Keratinocyte (primary cell): ENCODE measurements at regions not wholly inside any gene's neighbourhood (a gene's known extent, or its start where the extent isn't known, plus 50 kb on each side); places are given as distances from the start of the nearest gene placed in this dataset.

ENCODE experiments used
- DNase-seq: peaks from one replicate; pipeline ENCODE4 v3.0.0-alpha.2; 2011; ENCODE audit warnings: low read depth, missing footprints, low spot score
- FAIRE-seq: peaks from 2 replicates; lab custom pipeline; 2011; peaks lifted over from hg19 to GRCh38; lab: Jason Lieb, UNC
- H2AFZ ChIP-seq: 2 replicates; pipeline ENCODE4 v1.6.0; 2012; ENCODE audit warnings: low read length, control low read depth, inconsistent platforms; ENCODE audit not compliant: control insufficient read depth
- H3K27ac ChIP-seq: 2 replicates; pipeline ENCODE4 v1.5.1; 2011; ENCODE audit warnings: low read length; ENCODE audit not compliant: control insufficient read depth, insufficient read depth
- H3K27me3 ChIP-seq: 3 replicates; pipeline ENCODE4 v1.6.0; 2011; ENCODE audit warnings: low read length; ENCODE audit not compliant: control insufficient read depth, insufficient read depth; ENCODE audit errors: extremely low read depth
- H3K36me3 ChIP-seq, 2 experiments: 2 replicates in 1 of 2; 3 replicates in 1 of 2; pipeline ENCODE4 v1.5.1; 2011; ENCODE audit warnings: low read length in 2 of 2, mild to moderate bottlenecking in 1 of 2; ENCODE audit not compliant: control insufficient read depth in 2 of 2, insufficient read depth in 2 of 2; ENCODE audit errors: extremely low read depth in 1 of 2
- H3K4me1 ChIP-seq: 3 replicates; pipeline ENCODE4 v1.5.1; 2011; ENCODE audit warnings: low read length; ENCODE audit not compliant: control insufficient read depth, insufficient read depth; ENCODE audit errors: extremely low read depth
- H3K4me2 ChIP-seq: 3 replicates; pipeline ENCODE4 v1.6.0; 2011; ENCODE audit warnings: low read depth, low read length; ENCODE audit not compliant: control insufficient read depth, insufficient read depth; ENCODE audit errors: extremely low read depth
- H3K4me3 ChIP-seq, 3 experiments: fragments of 200-600 bp in 1 of 3; sonication (generic) in 1 of 3; 2 replicates in 2 of 3; 3 replicates in 1 of 3; pipeline ENCODE4 v1.5.1; 2011 to 2016; ENCODE audit warnings: low read length in 3 of 3, mild to moderate bottlenecking in 3 of 3, control low read depth in 2 of 3, inconsistent platforms in 1 of 3, low read depth in 1 of 3, mixed read lengths in 1 of 3, mixed run types in 1 of 3, moderate library complexity in 1 of 3; ENCODE audit not compliant: control insufficient read depth in 2 of 3, insufficient read depth in 2 of 3; ENCODE audit errors: extremely low read depth in 1 of 3
- H3K79me2 ChIP-seq: 2 replicates; pipeline ENCODE4 v1.6.0; 2012; ENCODE audit warnings: low read length; ENCODE audit not compliant: control insufficient read depth, insufficient read depth
- H3K9ac ChIP-seq: 3 replicates; pipeline ENCODE4 v1.6.0; 2011; ENCODE audit warnings: low read length; ENCODE audit not compliant: control insufficient read depth, insufficient read depth; ENCODE audit errors: extremely low read depth
- H3K9me1 ChIP-seq: 3 replicates; pipeline ENCODE4 v1.6.0; 2011; ENCODE audit warnings: low read length; ENCODE audit not compliant: control insufficient read depth, insufficient read depth; ENCODE audit errors: extremely low read depth
- H3K9me3 ChIP-seq: 2 replicates; pipeline ENCODE4 v1.5.1; 2012; ENCODE audit warnings: low read depth, low read length; ENCODE audit not compliant: control insufficient read depth
- H4K20me1 ChIP-seq: 3 replicates; pipeline ENCODE4 v1.6.0; 2011; ENCODE audit warnings: low read length; ENCODE audit not compliant: control insufficient read depth, insufficient read depth; ENCODE audit errors: extremely low read depth
- EZH2 ChIP-seq: IDR thresholded peaks from one replicate; pipeline ENCODE4 v1.6.1; 2012; ENCODE audit warnings: inconsistent platforms, mild to moderate bottlenecking, low read length, moderate library complexity
- dilution Hi-C: fragments of 300-500 bp; cut with MboI; formaldehyde crosslinking; loops from one replicate; pipeline ENCODE4 v1.7.0; 2020; ENCODE audit warnings: low sequenced_read_pairs; ENCODE audit not compliant: extremely low pct_ligation_motif_present
- TF ChIP-seq, protein P1 (sequence below), 3 experiments: IDR thresholded peaks in 1 of 3; conservative IDR thresholded peaks in 1 of 3; optimal IDR thresholded peaks in 1 of 3; 2 replicates in 2 of 3; 3 replicates in 1 of 3; pipeline versions ENCODE3 to v1.5.1; 2011; ENCODE audit warnings: low read length in 3 of 3, mild to moderate bottlenecking in 3 of 3, moderate library complexity in 2 of 3, control low read depth in 1 of 3, inconsistent platforms in 1 of 3; ENCODE audit not compliant: insufficient read depth in 2 of 3; ENCODE audit errors: extremely low read depth in 1 of 3

DNA sequence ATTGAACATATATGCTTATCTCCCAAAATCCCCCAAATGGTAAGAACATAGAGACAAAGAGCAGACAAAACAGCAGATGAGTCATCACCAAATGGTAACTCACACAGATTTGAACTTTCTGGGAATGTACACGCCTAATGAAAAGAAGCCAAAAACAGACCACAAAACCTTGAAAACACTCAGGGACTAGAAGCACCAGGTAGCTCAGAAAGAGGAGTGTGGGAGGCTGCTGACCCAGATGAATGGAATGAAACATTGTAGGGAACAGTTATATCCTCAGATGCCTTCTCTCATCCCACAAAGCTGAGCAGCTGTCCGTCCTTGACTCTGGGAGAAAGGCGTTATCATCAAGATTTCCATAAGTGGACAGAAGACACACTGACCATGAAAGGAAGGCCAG is 307.0 kb upstream of the USP25 start:
- no peaks in the 10 kb centered on the region for H3K27me3 ChIP-seq
- H3K27ac ChIP-seq: peak overlapping the region; percentile 94
- peaks cover 24% of the 10 kb centered on the region for H3K4me1 ChIP-seq
- H2AFZ ChIP-seq: peak overlapping the region; percentile 57
- H3K36me3 ChIP-seq: no peaks in the 10 kb centered on the region
- no peaks in the 10 kb centered on the region for H3K9me1 ChIP-seq
- FAIRE-seq (peak; percentile 95), DNase-seq (peak; percentile 83)
- peak overlapping the region; percentile 69 for H3K4me2 ChIP-seq
- TF ChIP-seq, protein P1, sequence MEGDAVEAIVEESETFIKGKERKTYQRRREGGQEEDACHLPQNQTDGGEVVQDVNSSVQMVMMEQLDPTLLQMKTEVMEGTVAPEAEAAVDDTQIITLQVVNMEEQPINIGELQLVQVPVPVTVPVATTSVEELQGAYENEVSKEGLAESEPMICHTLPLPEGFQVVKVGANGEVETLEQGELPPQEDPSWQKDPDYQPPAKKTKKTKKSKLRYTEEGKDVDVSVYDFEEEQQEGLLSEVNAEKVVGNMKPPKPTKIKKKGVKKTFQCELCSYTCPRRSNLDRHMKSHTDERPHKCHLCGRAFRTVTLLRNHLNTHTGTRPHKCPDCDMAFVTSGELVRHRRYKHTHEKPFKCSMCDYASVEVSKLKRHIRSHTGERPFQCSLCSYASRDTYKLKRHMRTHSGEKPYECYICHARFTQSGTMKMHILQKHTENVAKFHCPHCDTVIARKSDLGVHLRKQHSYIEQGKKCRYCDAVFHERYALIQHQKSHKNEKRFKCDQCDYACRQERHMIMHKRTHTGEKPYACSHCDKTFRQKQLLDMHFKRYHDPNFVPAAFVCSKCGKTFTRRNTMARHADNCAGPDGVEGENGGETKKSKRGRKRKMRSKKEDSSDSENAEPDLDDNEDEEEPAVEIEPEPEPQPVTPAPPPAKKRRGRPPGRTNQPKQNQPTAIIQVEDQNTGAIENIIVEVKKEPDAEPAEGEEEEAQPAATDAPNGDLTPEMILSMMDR (optimal IDR thresholded peaks at IDR 0.05 in 1 of 3, IDR thresholded peaks at IDR 0.05 in 1 of 3, conservative IDR thresholded peaks at IDR 0.05 in 1 of 3; ENCODE audit: extremely low read depth in 1 of 3, insufficient read depth in 2 of 3, low read length in 3 of 3): no peak
- no peak for TF ChIP-seq EZH2
- peak overlapping the region; percentile 65 for H3K9ac ChIP-seq
- dilution Hi-C loops: no loop called here
- H3K4me3 ChIP-seq: no peak overlapping the region
- no peaks in the 10 kb centered on the region for H3K9me3 ChIP-seq
- H3K79me2 ChIP-seq: no peaks in the 10 kb centered on the region
- H4K20me1 ChIP-seq: no peaks in the 10 kb centered on the region

DNA sequence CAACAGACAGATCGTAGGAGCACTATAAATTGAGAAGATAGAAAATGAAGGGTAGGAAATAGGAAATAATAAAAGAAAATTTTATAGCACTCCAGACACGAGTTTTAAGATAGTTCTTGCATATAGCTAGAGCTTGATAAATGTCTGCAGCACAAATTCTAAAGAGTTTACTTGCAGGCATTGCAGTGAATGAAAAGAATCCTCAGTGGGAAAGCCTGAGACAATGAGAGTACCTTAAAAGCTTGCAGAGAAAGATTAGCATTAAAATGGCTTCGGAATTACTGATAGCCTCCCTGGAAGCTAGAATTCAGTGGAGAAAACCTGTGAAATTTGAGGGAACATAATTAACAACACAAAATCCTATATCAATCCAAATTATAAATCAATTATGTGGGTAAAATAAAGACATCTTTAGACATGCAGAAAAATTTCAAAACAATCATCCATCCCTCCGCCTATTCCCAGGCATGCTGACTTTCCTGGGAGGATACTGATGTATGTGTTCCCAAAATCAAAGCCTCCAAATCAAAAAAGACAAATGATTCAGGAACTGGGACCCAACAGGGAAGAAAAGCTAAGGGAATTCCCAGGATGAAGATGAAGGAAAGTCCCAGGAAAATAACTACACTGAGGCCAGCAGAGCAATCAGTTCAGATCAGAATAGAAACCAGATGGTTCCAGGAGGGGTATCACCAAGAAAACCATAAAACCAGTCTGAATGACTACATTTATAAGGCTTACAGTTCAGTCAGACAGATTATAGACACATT is 305.9 kb upstream of the USP25 start:
- TF ChIP-seq EZH2: no peak
- TF ChIP-seq, protein P1 (optimal IDR thresholded peaks at IDR 0.05 in 1 of 3, IDR thresholded peaks at IDR 0.05 in 1 of 3, conservative IDR thresholded peaks at IDR 0.05 in 1 of 3; ENCODE audit: extremely low read depth in 1 of 3, insufficient read depth in 2 of 3, low read length in 3 of 3): no peak
- Histone ChIP-seq H3K9me1 (no peaks in the 10 kb centered on the region), H3K79me2 (no peaks in the 10 kb centered on the region), H2AFZ (no peak overlapping the region), H3K4me3 (no peak overlapping the region), H3K9me3 (no peaks in the 10 kb centered on the region), H3K27me3 (no peaks in the 10 kb centered on the region), H4K20me1 (no peaks in the 10 kb centered on the region), H3K27ac (no peak overlapping the region), H3K4me1 (peaks cover 24% of the 10 kb centered on the region), H3K9ac (no peak overlapping the region), H3K36me3 (no peaks in the 10 kb centered on the region), H3K4me2 (no peak overlapping the region)
- DNase-seq: no peak
- FAIRE-seq: no peak
- dilution Hi-C loops: no loop called here
